DMS114 treated with DMSO at 0.1 percent for 48 hours (cell line): ENCODE measurements at regions not wholly inside any gene's neighbourhood (a gene's known extent, or its start where the extent isn't known, plus 50 kb on each side); places are given as distances from the start of the nearest gene placed in this dataset.
A peak's percentile ranks its signal among the peaks of the same experiment; 100 is the strongest.

Experiments
- DNase-seq: peaks from one replicate; lab custom pipeline; 2025; ENCODE audit not compliant: unreplicated experiment; lab: John Stamatoyannopoulos, UW

GRCh38 chr12:97321621-97322020 lies 141.0 kb upstream of the RMST start:
- DNase-seq = no peak

- DNase-seq = no peak
Measured at GRCh38 chr12:97322388-97322787, 140.2 kb upstream of the RMST start.

GRCh38 chr12:97323154-97323553 lies 139.4 kb upstream of the RMST start:
- DNase-seq = no peak

GRCh38 chr12:97324471-97324870 lies 138.1 kb upstream of the RMST start:
- DNase-seq = no peak

GRCh38 chr12:97335115-97335514 lies 127.5 kb upstream of the RMST start:
- DNase-seq = no peak

GRCh38 chr12:97336900-97337751 lies 125.5 kb upstream of the RMST start:
- no peak for DNase-seq

- DNase-seq = no peak
Measured at GRCh38 chr12:97342130-97342529, 120.5 kb upstream of the RMST start.

GRCh38 chr12:97347956-97348355 lies 114.6 kb upstream of the RMST start:
- no peak for DNase-seq

- DNase-seq = no peak
Measured at GRCh38 chr12:97358361-97358760, 104.2 kb upstream of the RMST start.

GRCh38 chr12:97359021-97359690 lies 103.4 kb upstream of the RMST start:
- DNase-seq = no peak

- no peak for DNase-seq
Measured at GRCh38 chr12:97363693-97364092, 98.9 kb upstream of the RMST start.

GRCh38 chr12:97368462-97369163 lies 94.0 kb upstream of the RMST start:
- DNase-seq = no peak

- DNase-seq = no peak
Measured at GRCh38 chr12:97375310-97375709, 87.3 kb upstream of the RMST start.

GRCh38 chr12:97380440-97380839 lies 82.2 kb upstream of the RMST start:
- no peak for DNase-seq

- DNase-seq = no peak
Measured at GRCh38 chr12:97385121-97385520, 77.5 kb upstream of the RMST start.

- no peak for DNase-seq
Measured at GRCh38 chr12:97386133-97386581, 76.4 kb upstream of the RMST start.

GRCh38 chr12:97387844-97388243 lies 74.8 kb upstream of the RMST start:
- DNase-seq = no peak

- DNase-seq = no peak
Measured at GRCh38 chr12:97394657-97395056, 67.9 kb upstream of the RMST start.

- DNase-seq = no peak
Measured at GRCh38 chr12:97397008-97397407, 65.6 kb upstream of the RMST start.

- DNase-seq = no peak
Measured at GRCh38 chr12:97398704-97399103, 63.9 kb upstream of the RMST start.

- DNase-seq = no peak
Measured at GRCh38 chr12:97404093-97404492, 58.5 kb upstream of the RMST start.

GRCh38 chr12:97404543-97404942 lies 58.1 kb upstream of the RMST start:
- DNase-seq = peak; percentile 38
